ENCODE measurements at regions not wholly inside any gene's neighbourhood (a gene's known extent, or its start where the extent isn't known, plus 50 kb on each side); places are given as distances from the start of the nearest gene placed in this dataset.
A peak's percentile ranks its signal among the peaks of the same experiment; 100 is the strongest.

- H3K9me1 ChIP-seq (ENCODE audit: control insufficient read depth, insufficient read depth, low read length) = no peaks in the 10 kb centered on the region
- no peak for TF ChIP-seq MAZ (CRISPR knock-in tag; conservative IDR thresholded peaks at IDR 0.05 in 1 of 2, IDR thresholded peaks at IDR 0.05 in 1 of 2)
- TF ChIP-seq BCLAF1 (IDR thresholded peaks at IDR 0.05; ENCODE audit: borderline replicate concordance in 1 of 2, control insufficient read depth in 1 of 2, low read depth in 2 of 2, low read length in 1 of 2) = no peak
- no peak for TF ChIP-seq CTCFL (IDR thresholded peaks at IDR 0.05; ENCODE audit: borderline replicate concordance, insufficient read depth, low read depth, low read length, poor library complexity, severe bottlenecking)
- no peaks in the 10 kb centered on the region for H3K9me3 ChIP-seq (replicated peaks; ENCODE audit: control insufficient read depth, insufficient read depth, low read depth, low read length)
- intact Hi-C loops (cut with micrococcal nuclease) = no loop called here
- H2AFZ ChIP-seq (ENCODE audit: low read depth, low read length) = no peak overlapping the region
- no TSS peak for BruUV-seq (replicated peaks)
- H3K9ac ChIP-seq (ENCODE audit: insufficient read depth in 1 of 2, low read depth in 2 of 2, low read length in 2 of 2) = no peak overlapping the region
- H3K27me3 ChIP-seq (ENCODE audit: control insufficient read depth in 2 of 2, insufficient read depth in 2 of 2, low read length in 2 of 2) = peaks cover 13 to 16% of the 10 kb centered on the region in 2 experiments; a peak in 2 of 5 replicates
- in situ Hi-C loops (cut with MboI) = no loop called here
- no peak for ATAC-seq
- no peak overlapping the region for H3K27ac ChIP-seq (ENCODE audit: extremely low read depth, low read depth, low read length)
- no peaks in the 10 kb centered on the region for H3K79me2 ChIP-seq (ENCODE audit: control insufficient read depth, insufficient read depth, low read length)
- no peak overlapping the region for H3K4me2 ChIP-seq (ENCODE audit: insufficient read depth, low read length)
- no peaks in the 10 kb centered on the region for H3K36me3 ChIP-seq (ENCODE audit: control insufficient read depth, insufficient read depth, low read length)
- no peak overlapping the region for H3K4me3 ChIP-seq
- ChIA-PET POLR2A (interaction anchor here (0.9 kb wide), 1 partner anchor 35 kb away, joined by 4 read pairs; no protein-coding TSS in a partner anchor), CTCF (ENCODE audit: low intra/inter-chr PET ratio) (no interaction called here)
- peak; percentile 26 for FAIRE-seq
- no peaks in the 10 kb centered on the region; a peak in 1 of 5 replicates for H3K4me1 ChIP-seq (replicated peaks in 1 of 2; ENCODE audit: control insufficient read depth in 2 of 2, insufficient read depth in 2 of 2, low read length in 2 of 2)
- H4K20me1 ChIP-seq (replicated peaks; ENCODE audit: control insufficient read depth, insufficient read depth, low read length) = 0 out of 2 replicates have a peak, but pooled peaks cover 3% of the 10 kb centered on the region
- no peak for DNase-seq (ENCODE audit: extremely low read depth in 1 of 4, low spot score in 3 of 4)
- 3% methylated on average over 4 of the region's 4 CpGs for WGBS (ENCODE audit: insufficient coverage, low coverage, missing lambda C conversion rate)
Observed at GRCh38 chr5:56607551-56607950, 207.8 kb upstream of the MAP3K1 start.

Measured in K562 (cell line).